Keratinocyte (primary cell): ENCODE measurements at regions not wholly inside any gene's neighbourhood (a gene's known extent, or its start where the extent isn't known, plus 50 kb on each side); places are given as distances from the start of the nearest gene placed in this dataset.

Source experiments
- DNase-seq: peaks from one replicate; pipeline ENCODE4 v3.0.0-alpha.2; 2011; ENCODE audit warnings: low read depth, missing footprints, low spot score
- FAIRE-seq: peaks from 2 replicates; lab custom pipeline; 2011; peaks lifted over from hg19 to GRCh38; lab: Jason Lieb, UNC
- H2AFZ ChIP-seq: 2 replicates; pipeline ENCODE4 v1.6.0; 2012; ENCODE audit warnings: low read length, control low read depth, inconsistent platforms; ENCODE audit not compliant: control insufficient read depth
- H3K27ac ChIP-seq: 2 replicates; pipeline ENCODE4 v1.5.1; 2011; ENCODE audit warnings: low read length; ENCODE audit not compliant: control insufficient read depth, insufficient read depth
- H3K27me3 ChIP-seq: 3 replicates; pipeline ENCODE4 v1.6.0; 2011; ENCODE audit warnings: low read length; ENCODE audit not compliant: control insufficient read depth, insufficient read depth; ENCODE audit errors: extremely low read depth
- H3K36me3 ChIP-seq, 2 experiments: 2 replicates in 1 of 2; 3 replicates in 1 of 2; pipeline ENCODE4 v1.5.1; 2011; ENCODE audit warnings: low read length in 2 of 2, mild to moderate bottlenecking in 1 of 2; ENCODE audit not compliant: control insufficient read depth in 2 of 2, insufficient read depth in 2 of 2; ENCODE audit errors: extremely low read depth in 1 of 2
- H3K4me1 ChIP-seq: 3 replicates; pipeline ENCODE4 v1.5.1; 2011; ENCODE audit warnings: low read length; ENCODE audit not compliant: control insufficient read depth, insufficient read depth; ENCODE audit errors: extremely low read depth
- H3K4me2 ChIP-seq: 3 replicates; pipeline ENCODE4 v1.6.0; 2011; ENCODE audit warnings: low read depth, low read length; ENCODE audit not compliant: control insufficient read depth, insufficient read depth; ENCODE audit errors: extremely low read depth
- H3K4me3 ChIP-seq, 3 experiments: fragments of 200-600 bp in 1 of 3; sonication (generic) in 1 of 3; 2 replicates in 2 of 3; 3 replicates in 1 of 3; pipeline ENCODE4 v1.5.1; 2011 to 2016; ENCODE audit warnings: low read length in 3 of 3, mild to moderate bottlenecking in 3 of 3, control low read depth in 2 of 3, inconsistent platforms in 1 of 3, low read depth in 1 of 3, mixed read lengths in 1 of 3, mixed run types in 1 of 3, moderate library complexity in 1 of 3; ENCODE audit not compliant: control insufficient read depth in 2 of 3, insufficient read depth in 2 of 3; ENCODE audit errors: extremely low read depth in 1 of 3
- H3K79me2 ChIP-seq: 2 replicates; pipeline ENCODE4 v1.6.0; 2012; ENCODE audit warnings: low read length; ENCODE audit not compliant: control insufficient read depth, insufficient read depth
- H3K9ac ChIP-seq: 3 replicates; pipeline ENCODE4 v1.6.0; 2011; ENCODE audit warnings: low read length; ENCODE audit not compliant: control insufficient read depth, insufficient read depth; ENCODE audit errors: extremely low read depth
- H3K9me1 ChIP-seq: 3 replicates; pipeline ENCODE4 v1.6.0; 2011; ENCODE audit warnings: low read length; ENCODE audit not compliant: control insufficient read depth, insufficient read depth; ENCODE audit errors: extremely low read depth
- H3K9me3 ChIP-seq: 2 replicates; pipeline ENCODE4 v1.5.1; 2012; ENCODE audit warnings: low read depth, low read length; ENCODE audit not compliant: control insufficient read depth
- H4K20me1 ChIP-seq: 3 replicates; pipeline ENCODE4 v1.6.0; 2011; ENCODE audit warnings: low read length; ENCODE audit not compliant: control insufficient read depth, insufficient read depth; ENCODE audit errors: extremely low read depth
- EZH2 ChIP-seq: IDR thresholded peaks from one replicate; pipeline ENCODE4 v1.6.1; 2012; ENCODE audit warnings: inconsistent platforms, mild to moderate bottlenecking, low read length, moderate library complexity
- dilution Hi-C: fragments of 300-500 bp; cut with MboI; formaldehyde crosslinking; loops from one replicate; pipeline ENCODE4 v1.7.0; 2020; ENCODE audit warnings: low sequenced_read_pairs; ENCODE audit not compliant: extremely low pct_ligation_motif_present
- TF ChIP-seq, protein P1 (sequence below), 3 experiments: IDR thresholded peaks in 1 of 3; conservative IDR thresholded peaks in 1 of 3; optimal IDR thresholded peaks in 1 of 3; 2 replicates in 2 of 3; 3 replicates in 1 of 3; pipeline versions ENCODE3 to v1.5.1; 2011; ENCODE audit warnings: low read length in 3 of 3, mild to moderate bottlenecking in 3 of 3, moderate library complexity in 2 of 3, control low read depth in 1 of 3, inconsistent platforms in 1 of 3; ENCODE audit not compliant: insufficient read depth in 2 of 3; ENCODE audit errors: extremely low read depth in 1 of 3

DNA sequence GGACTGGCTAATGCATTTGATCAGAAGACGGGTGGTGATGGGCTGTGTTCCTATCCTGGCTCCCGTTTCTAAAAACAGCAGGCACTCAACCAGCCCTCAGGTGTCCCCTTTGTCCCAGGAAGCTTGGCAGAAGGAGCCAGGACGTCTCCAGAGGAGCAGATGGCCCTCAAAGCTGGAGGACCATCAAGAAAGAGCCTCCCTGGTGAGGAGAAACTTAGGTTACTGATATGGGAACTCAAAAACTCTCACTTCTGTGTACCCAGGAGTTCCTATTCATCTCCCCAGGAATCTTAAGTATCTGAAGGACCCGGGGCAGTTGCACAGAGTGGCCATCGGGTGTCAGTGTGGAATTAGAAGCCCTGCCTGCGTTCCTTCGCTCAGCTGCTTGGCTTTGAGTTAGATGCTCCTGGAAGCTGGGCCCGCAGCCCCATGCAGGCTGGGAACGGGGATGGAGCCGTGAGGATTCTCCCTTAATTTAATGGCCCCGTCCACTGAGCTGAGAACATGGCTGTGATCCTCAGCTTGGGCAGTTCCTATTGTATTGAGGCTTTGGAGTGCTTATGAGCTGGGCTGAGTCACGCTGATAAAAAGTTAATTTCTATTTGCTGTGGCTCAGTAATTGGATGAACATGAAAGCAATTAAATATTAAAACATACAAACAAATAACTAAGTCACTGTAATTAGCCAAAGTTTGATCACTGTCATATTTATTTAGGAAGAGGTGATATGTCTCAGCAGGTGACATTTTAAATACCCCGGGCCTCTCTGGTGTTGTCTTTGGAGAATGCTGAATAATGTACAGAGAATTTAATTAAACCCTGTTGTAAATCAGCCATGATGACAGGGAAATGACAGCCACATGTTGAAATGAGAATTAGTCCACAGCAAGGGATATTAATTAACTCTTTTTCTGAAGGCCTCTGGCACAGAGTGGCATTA, 402.1 kb downstream of the SEC14L1 start:
- Histone ChIP-seq H4K20me1 (peaks cover 4% of the 10 kb centered on the region), H3K4me1 (no peaks in the 10 kb centered on the region), H3K27ac (no peak overlapping the region), H3K9me3 (no peaks in the 10 kb centered on the region), H3K9ac (no peak overlapping the region), H3K9me1 (no peaks in the 10 kb centered on the region), H3K36me3 (no peaks in the 10 kb centered on the region), H3K4me3 (no peak overlapping the region), H3K79me2 (no peaks in the 10 kb centered on the region), H3K4me2 (no peak overlapping the region), H2AFZ (no peak overlapping the region), H3K27me3 (peaks cover 54% of the 10 kb centered on the region)
- TF ChIP-seq, protein P1, sequence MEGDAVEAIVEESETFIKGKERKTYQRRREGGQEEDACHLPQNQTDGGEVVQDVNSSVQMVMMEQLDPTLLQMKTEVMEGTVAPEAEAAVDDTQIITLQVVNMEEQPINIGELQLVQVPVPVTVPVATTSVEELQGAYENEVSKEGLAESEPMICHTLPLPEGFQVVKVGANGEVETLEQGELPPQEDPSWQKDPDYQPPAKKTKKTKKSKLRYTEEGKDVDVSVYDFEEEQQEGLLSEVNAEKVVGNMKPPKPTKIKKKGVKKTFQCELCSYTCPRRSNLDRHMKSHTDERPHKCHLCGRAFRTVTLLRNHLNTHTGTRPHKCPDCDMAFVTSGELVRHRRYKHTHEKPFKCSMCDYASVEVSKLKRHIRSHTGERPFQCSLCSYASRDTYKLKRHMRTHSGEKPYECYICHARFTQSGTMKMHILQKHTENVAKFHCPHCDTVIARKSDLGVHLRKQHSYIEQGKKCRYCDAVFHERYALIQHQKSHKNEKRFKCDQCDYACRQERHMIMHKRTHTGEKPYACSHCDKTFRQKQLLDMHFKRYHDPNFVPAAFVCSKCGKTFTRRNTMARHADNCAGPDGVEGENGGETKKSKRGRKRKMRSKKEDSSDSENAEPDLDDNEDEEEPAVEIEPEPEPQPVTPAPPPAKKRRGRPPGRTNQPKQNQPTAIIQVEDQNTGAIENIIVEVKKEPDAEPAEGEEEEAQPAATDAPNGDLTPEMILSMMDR (optimal IDR thresholded peaks at IDR 0.05 in 1 of 3, IDR thresholded peaks at IDR 0.05 in 1 of 3, conservative IDR thresholded peaks at IDR 0.05 in 1 of 3; ENCODE audit: extremely low read depth in 1 of 3, insufficient read depth in 2 of 3, low read length in 3 of 3), result peak; percentile 87 to 94 (median 91)
- TF ChIP-seq EZH2, result no peak
- DNase-seq, result no peak
- dilution Hi-C loops, result no loop called here
- peak; percentile 84 for FAIRE-seq

DNA sequence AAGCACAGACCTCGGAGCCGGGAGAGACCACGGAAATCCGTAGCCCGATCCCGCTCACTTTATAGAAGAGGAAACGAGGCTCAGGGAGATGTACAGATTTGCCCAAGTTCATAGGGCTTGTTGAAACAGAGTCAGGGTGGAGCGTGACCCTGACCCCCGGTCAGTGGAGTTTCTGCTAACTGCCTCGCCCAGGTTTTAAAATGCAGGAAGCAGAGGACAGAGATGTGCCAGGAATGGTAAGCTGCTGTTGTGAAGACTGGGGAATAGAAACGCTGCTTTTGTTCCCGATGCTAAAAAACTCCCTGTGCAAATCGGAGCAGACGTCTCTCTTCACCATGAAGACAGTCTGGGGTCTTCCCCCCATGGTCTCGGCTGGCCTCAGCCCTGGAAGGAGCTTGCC, 403.0 kb downstream of the SEC14L1 start:
- H3K4me3 ChIP-seq, result no peak overlapping the region
- H4K20me1 ChIP-seq, result peaks cover 4% of the 10 kb centered on the region
- H3K9me1 ChIP-seq, result no peaks in the 10 kb centered on the region
- no peaks in the 10 kb centered on the region for H3K9me3 ChIP-seq
- no peak overlapping the region for H3K9ac ChIP-seq
- no peak overlapping the region for H3K27ac ChIP-seq
- FAIRE-seq (no peak), DNase-seq (no peak)
- H3K27me3 ChIP-seq, result peaks cover 51% of the 10 kb centered on the region
- no peaks in the 10 kb centered on the region for H3K79me2 ChIP-seq
- TF ChIP-seq, protein P1 (optimal IDR thresholded peaks at IDR 0.05 in 1 of 3, IDR thresholded peaks at IDR 0.05 in 1 of 3, conservative IDR thresholded peaks at IDR 0.05 in 1 of 3; ENCODE audit: extremely low read depth in 1 of 3, insufficient read depth in 2 of 3, low read length in 3 of 3), result no peak
- TF ChIP-seq EZH2, result no peak
- H2AFZ ChIP-seq, result no peak overlapping the region
- no peaks in the 10 kb centered on the region for H3K36me3 ChIP-seq
- dilution Hi-C loops, result no loop called here
- H3K4me2 ChIP-seq, result no peak overlapping the region
- H3K4me1 ChIP-seq, result no peaks in the 10 kb centered on the region
